ENCODE measurements at regions not wholly inside any gene's neighbourhood (a gene's known extent, or its start where the extent isn't known, plus 50 kb on each side); places are given as distances from the start of the nearest gene placed in this dataset.
A peak's percentile ranks its signal among the peaks of the same experiment; 100 is the strongest.

DNA sequence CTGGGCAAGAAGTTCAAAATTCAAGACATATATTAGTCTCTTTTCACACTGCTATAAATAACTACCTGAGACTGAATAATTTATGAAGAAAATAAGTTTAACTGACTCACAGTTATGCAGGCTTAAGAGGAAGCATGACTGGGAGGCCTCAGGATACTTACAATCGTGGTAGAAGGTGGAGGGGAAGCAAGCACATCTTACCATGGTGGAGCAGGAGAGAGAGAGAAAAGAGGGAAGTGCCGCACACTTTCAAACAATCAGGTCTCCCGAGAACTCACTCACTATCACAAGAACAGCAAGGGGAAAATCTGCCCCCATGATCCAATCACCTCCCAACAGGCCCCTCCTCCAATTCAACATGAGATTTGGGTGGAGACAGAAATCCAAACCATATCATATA lies 273.3 kb upstream of the RASGEF1B start:
- no peak for TF ChIP-seq CTCF (IDR thresholded peaks at IDR 0.05; ENCODE audit: insufficient read depth in 1 of 2, low read depth in 1 of 2, low read length in 1 of 2, severe bottlenecking in 1 of 2, unreplicated experiment in 1 of 2)
- ChIA-PET CTCF (no interaction called here), POLR2A (no interaction called here)
- Histone ChIP-seq H3K4me1 (peaks cover 7% of the 10 kb centered on the region), H3K4me3 (ENCODE audit: low read depth, low read length) (no peak overlapping the region), H3K27me3 (replicated peaks; ENCODE audit: control insufficient read depth, insufficient read depth, low read length) (no peaks in the 10 kb centered on the region), H3K9me3 (no peaks in the 10 kb centered on the region), H3K36me3 (ENCODE audit: control insufficient read depth, insufficient read depth, low read length) (no peaks in the 10 kb centered on the region)
- Mint-ChIP-seq H3K36me3 (ENCODE audit: insufficient read depth, unreplicated experiment) (no peaks in the 10 kb centered on the region), H3K4me3 (ENCODE audit: unreplicated experiment) (no peak overlapping the region), H3K9me3 (ENCODE audit: unreplicated experiment) (no peaks in the 10 kb centered on the region), H3K27me3 (ENCODE audit: insufficient read depth, unreplicated experiment) (no peaks in the 10 kb centered on the region), H3K4me1 (ENCODE audit: low read depth, unreplicated experiment) (peaks cover 22% of the 10 kb centered on the region), H3K27ac (ENCODE audit: unreplicated experiment) (no peak overlapping the region)
- no TSS peak for BruUV-seq (replicated peaks)
- intact Hi-C loops (cut with micrococcal nuclease; ENCODE audit: unreplicated experiment) = no loop called here
- no peak for DNase-seq

DNA sequence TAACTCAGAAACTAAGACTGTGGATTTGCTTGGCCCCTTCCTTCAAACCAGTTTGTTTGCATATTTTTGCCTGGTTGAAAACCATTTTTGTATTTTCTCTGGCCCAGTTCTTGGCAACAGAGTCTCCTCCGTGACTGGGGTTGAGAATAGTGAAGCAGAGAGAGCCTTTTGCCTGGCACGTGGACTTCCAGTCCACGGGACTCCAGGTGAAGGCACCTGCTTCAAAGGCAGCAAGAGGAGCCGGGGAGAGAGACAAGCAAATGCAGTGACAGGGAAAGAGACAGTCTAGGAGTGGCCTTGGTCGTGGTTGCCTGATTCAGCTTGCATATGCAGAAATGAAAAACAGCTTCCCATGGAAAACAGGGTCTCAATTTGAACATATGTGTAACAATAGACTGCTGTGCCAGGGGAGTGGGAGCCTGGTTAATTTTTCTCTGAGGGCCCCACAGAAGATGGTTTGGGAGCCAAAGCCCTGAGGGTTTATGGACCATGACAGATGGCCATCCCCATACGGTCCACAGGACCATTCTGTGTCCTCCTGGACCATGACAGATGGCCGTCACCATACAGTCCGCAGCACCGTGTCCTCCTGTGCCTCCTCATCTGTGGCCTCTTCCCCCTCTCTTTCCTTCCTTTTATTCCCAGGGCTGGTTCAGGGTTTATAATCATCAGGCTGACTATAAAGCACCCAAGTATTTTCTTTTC lies 272.2 kb upstream of the RASGEF1B start:
- ChIA-PET POLR2A (no interaction called here), CTCF (no interaction called here)
- intact Hi-C loops (cut with micrococcal nuclease; ENCODE audit: unreplicated experiment) = no loop called here
- Mint-ChIP-seq H3K27me3 (ENCODE audit: insufficient read depth, unreplicated experiment) (no peaks in the 10 kb centered on the region), H3K36me3 (ENCODE audit: insufficient read depth, unreplicated experiment) (no peaks in the 10 kb centered on the region), H3K4me1 (ENCODE audit: low read depth, unreplicated experiment) (peaks cover 29% of the 10 kb centered on the region), H3K27ac (ENCODE audit: unreplicated experiment) (peak overlapping the region; percentile 40), H3K4me3 (ENCODE audit: unreplicated experiment) (no peak overlapping the region), H3K9me3 (ENCODE audit: unreplicated experiment) (no peaks in the 10 kb centered on the region)
- DNase-seq = no peak
- no peak overlapping the region for H3K4me3 ChIP-seq (ENCODE audit: low read depth, low read length)
- no peak for TF ChIP-seq CTCF (IDR thresholded peaks at IDR 0.05; ENCODE audit: insufficient read depth in 1 of 2, low read depth in 1 of 2, low read length in 1 of 2, severe bottlenecking in 1 of 2, unreplicated experiment in 1 of 2)
- H3K36me3 ChIP-seq (ENCODE audit: control insufficient read depth, insufficient read depth, low read length) = no peaks in the 10 kb centered on the region
- H3K9me3 ChIP-seq = no peaks in the 10 kb centered on the region
- H3K27me3 ChIP-seq (replicated peaks; ENCODE audit: control insufficient read depth, insufficient read depth, low read length) = no peaks in the 10 kb centered on the region
- H3K4me1 ChIP-seq = peaks cover 7% of the 10 kb centered on the region
- no TSS peak for BruUV-seq (replicated peaks)

DNA sequence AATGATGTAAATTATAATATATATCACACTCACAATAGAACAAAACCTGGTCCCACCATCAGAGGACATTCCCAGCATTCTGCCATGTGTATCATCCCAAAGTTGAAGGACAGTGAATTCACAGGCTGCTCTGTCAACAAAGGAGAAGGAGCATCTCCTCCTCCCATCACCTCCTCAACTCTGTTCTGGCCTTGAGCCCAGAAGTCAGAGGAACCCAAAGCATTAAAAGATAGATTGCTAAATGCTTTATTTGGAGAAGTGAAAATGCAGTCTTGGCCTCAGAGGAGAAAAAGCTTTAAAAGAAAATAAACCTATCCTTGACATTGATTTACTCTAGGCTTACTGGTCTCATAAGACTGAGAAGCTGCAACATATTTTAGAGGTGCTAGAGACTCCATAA lies 268.8 kb upstream of the RASGEF1B start:
- Mint-ChIP-seq H3K36me3 (ENCODE audit: insufficient read depth, unreplicated experiment) (no peaks in the 10 kb centered on the region), H3K9me3 (ENCODE audit: unreplicated experiment) (peaks cover 12% of the 10 kb centered on the region), H3K4me1 (ENCODE audit: low read depth, unreplicated experiment) (peaks cover 36% of the 10 kb centered on the region), H3K27me3 (ENCODE audit: insufficient read depth, unreplicated experiment) (no peaks in the 10 kb centered on the region), H3K4me3 (ENCODE audit: unreplicated experiment) (no peak overlapping the region), H3K27ac (ENCODE audit: unreplicated experiment) (no peak overlapping the region)
- no peak for TF ChIP-seq CTCF (IDR thresholded peaks at IDR 0.05; ENCODE audit: insufficient read depth in 1 of 2, low read depth in 1 of 2, low read length in 1 of 2, severe bottlenecking in 1 of 2, unreplicated experiment in 1 of 2)
- no peak for DNase-seq
- Histone ChIP-seq H3K4me1 (peaks cover 8% of the 10 kb centered on the region; the same call in 1 of the 2 replicates), H3K27me3 (replicated peaks; ENCODE audit: control insufficient read depth, insufficient read depth, low read length) (no peaks in the 10 kb centered on the region), H3K4me3 (ENCODE audit: low read depth, low read length) (no peak overlapping the region), H3K9me3 (no peaks in the 10 kb centered on the region), H3K36me3 (ENCODE audit: control insufficient read depth, insufficient read depth, low read length) (no peaks in the 10 kb centered on the region)
- ChIA-PET POLR2A (no interaction called here), CTCF (interaction anchor here (0.9 kb wide), 1 partner anchor 105 kb away, joined by 4 read pairs; no protein-coding TSS in a partner anchor)
- no TSS peak for BruUV-seq (replicated peaks)
- intact Hi-C loops (cut with micrococcal nuclease; ENCODE audit: unreplicated experiment) = no loop called here

All from Caco-2 (cell line).